Cerebellar cortex (tissue), 1 donor: ENCODE measurements at regions not wholly inside any gene's neighbourhood (a gene's known extent, or its start where the extent isn't known, plus 50 kb on each side); places are given as distances from the start of the nearest gene placed in this dataset.

ENCODE experiments used
- DNase-seq: peaks from one replicate; pipeline ENCODE4 v3.0.0-alpha.2; 2015; ENCODE audit warnings: low spot score

GRCh38 chr18:45526114-45526841 is 89.0 kb upstream of the SLC14A2 start:
- peak; percentile 6 for DNase-seq

GRCh38 chr18:45527891-45528290 is 87.4 kb upstream of the SLC14A2 start:
- DNase-seq = no peak

- no peak for DNase-seq
Observed at GRCh38 chr18:45528712-45529336, 86.5 kb upstream of the SLC14A2 start.

GRCh38 chr18:45538444-45538843 is 76.8 kb upstream of the SLC14A2 start:
- DNase-seq = no peak

GRCh38 chr18:45539491-45539891 is 75.8 kb upstream of the SLC14A2 start:
- no peak for DNase-seq

GRCh38 chr18:45540125-45540524 is 75.2 kb upstream of the SLC14A2 start:
- DNase-seq = no peak

- DNase-seq = no peak
Observed at GRCh38 chr18:45541421-45541820, 73.9 kb upstream of the SLC14A2 start.

- DNase-seq = no peak
Observed at GRCh38 chr18:45542043-45542442, 73.2 kb upstream of the SLC14A2 start.

- no peak for DNase-seq
Observed at GRCh38 chr18:45547910-45548309, 67.4 kb upstream of the SLC14A2 start.

- DNase-seq = no peak
Observed at GRCh38 chr18:45548614-45549013, 66.7 kb upstream of the SLC14A2 start.

GRCh38 chr18:45549290-45549689 is 66.0 kb upstream of the SLC14A2 start:
- no peak for DNase-seq

GRCh38 chr18:45551142-45551815 is 64.0 kb upstream of the SLC14A2 start:
- DNase-seq = peak; percentile 11

GRCh38 chr18:45553723-45554388 is 61.4 kb upstream of the SLC14A2 start:
- no peak for DNase-seq

GRCh38 chr18:45554389-45554737 is 60.9 kb upstream of the SLC14A2 start:
- DNase-seq = no peak

- no peak for DNase-seq
Observed at GRCh38 chr18:45556222-45556621, 59.1 kb upstream of the SLC14A2 start.

GRCh38 chr18:45557287-45557686 is 58.0 kb upstream of the SLC14A2 start:
- no peak for DNase-seq

- no peak for DNase-seq
Observed at GRCh38 chr18:45557779-45558178, 57.5 kb upstream of the SLC14A2 start.

GRCh38 chr18:45559258-45559657 is 56.0 kb upstream of the SLC14A2 start:
- peak; percentile 47 for DNase-seq

GRCh38 chr18:45560870-45561269 is 54.4 kb upstream of the SLC14A2 start:
- DNase-seq = no peak

- no peak for DNase-seq
Observed at GRCh38 chr18:45562567-45563479, 52.5 kb upstream of the SLC14A2 start.

- DNase-seq = no peak
Observed at GRCh38 chr18:45565280-45565970, 49.9 kb upstream of the SLC14A2 start.
